GM19438 (cell line): ENCODE measurements at regions not wholly inside any gene's neighbourhood (a gene's known extent, or its start where the extent isn't known, plus 50 kb on each side); places are given as distances from the start of the nearest gene placed in this dataset.
"Not testable (repeated sequence)": the region's sequence is repeated elsewhere in the genome, so short reads cannot be mapped to it uniquely, and the experiment has no call there.

Experiments
- ATAC-seq: cut with Tn5 transposase; IDR thresholded peaks from one replicate; pipeline ENCODE4 v1.9.1; 2021; ENCODE audit warnings: low read depth; ENCODE audit not compliant: unreplicated experiment

- no peak for ATAC-seq
Measured at GRCh38 chr7:126022452-126022851, 1092.8 kb upstream of the POT1 start.

- no peak for ATAC-seq
Measured at GRCh38 chr7:126016722-126017121, 1087.1 kb upstream of the POT1 start.

- no peak for ATAC-seq
Measured at GRCh38 chr7:126005064-126005463, 1075.4 kb upstream of the POT1 start.

- no peak for ATAC-seq
Measured at GRCh38 chr7:126001349-126001748, 1071.7 kb upstream of the POT1 start.

- no peak for ATAC-seq
Measured at GRCh38 chr7:125984795-125985194, 1055.2 kb upstream of the POT1 start.

- ATAC-seq: no peak
Measured at GRCh38 chr7:125971656-125972055, 1042.0 kb upstream of the POT1 start.

- ATAC-seq: no peak
Measured at GRCh38 chr7:125966278-125967048, 1036.8 kb upstream of the POT1 start.

GRCh38 chr7:125934955-125935354 is 1005.3 kb upstream of the POT1 start:
- ATAC-seq: no peak

GRCh38 chr7:125934539-125934938 is 1004.9 kb upstream of the POT1 start:
- no peak for ATAC-seq

GRCh38 chr7:125930848-125931247 is 1001.2 kb upstream of the POT1 start:
- ATAC-seq: no peak

DNA sequence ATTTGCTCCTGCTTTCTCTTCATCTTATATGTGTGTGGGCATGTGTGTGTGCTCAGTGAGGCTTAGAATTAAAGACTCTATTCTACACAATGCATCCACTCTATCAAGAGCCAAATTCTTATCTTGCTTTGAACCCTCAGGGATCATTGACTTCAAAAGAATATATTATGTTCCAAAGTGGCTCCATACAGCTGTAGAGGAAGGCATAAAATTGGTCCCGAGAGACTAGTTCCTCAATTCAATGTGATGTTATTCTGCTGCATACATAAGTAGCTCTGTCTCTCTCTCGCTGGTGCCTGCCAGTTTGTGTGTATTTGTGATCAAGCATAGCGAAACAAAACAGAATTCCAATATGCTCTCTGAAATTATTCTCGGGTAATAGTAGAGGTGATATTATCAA is 997.9 kb upstream of the POT1 start:
- ATAC-seq: no peak

DNA sequence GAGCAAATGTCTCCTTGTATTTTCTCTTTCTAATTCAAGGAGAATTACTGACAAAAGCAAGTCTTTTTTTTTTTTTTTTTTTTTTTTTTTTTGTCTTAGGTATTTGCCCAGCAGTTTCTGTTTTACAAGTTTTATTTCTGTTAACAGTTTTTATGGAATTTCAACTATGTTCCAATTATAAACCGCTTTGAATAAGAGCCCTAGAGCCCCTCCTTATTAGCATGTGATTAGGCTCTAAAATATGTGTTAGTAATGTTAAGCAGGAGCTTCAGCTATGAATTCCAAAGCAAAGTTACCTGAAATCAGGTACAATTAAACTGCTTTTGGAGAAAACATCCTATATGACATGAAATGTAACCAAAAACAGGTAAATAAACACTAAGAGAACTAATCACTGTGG is 997.0 kb upstream of the POT1 start:
- no peak for ATAC-seq

DNA sequence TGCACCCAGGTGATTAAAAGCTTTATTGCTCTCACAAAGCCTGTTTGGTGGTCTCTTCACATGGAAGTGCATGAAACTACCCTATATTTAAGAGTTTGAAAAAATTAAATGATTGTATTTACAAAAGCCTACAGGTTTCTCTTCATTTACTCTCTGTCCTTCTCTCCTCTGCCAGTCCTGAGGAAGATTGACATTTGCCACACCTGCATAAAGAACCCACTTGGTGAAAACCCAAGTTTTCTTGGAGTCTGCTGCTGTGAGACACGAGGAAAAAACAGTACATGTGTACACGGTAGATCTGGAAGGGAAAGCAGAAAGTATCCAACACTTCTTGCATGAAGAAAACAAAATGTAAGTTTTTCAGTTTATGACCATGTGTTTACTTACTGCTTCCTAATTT is 994.4 kb upstream of the POT1 start:
- ATAC-seq: no peak

DNA sequence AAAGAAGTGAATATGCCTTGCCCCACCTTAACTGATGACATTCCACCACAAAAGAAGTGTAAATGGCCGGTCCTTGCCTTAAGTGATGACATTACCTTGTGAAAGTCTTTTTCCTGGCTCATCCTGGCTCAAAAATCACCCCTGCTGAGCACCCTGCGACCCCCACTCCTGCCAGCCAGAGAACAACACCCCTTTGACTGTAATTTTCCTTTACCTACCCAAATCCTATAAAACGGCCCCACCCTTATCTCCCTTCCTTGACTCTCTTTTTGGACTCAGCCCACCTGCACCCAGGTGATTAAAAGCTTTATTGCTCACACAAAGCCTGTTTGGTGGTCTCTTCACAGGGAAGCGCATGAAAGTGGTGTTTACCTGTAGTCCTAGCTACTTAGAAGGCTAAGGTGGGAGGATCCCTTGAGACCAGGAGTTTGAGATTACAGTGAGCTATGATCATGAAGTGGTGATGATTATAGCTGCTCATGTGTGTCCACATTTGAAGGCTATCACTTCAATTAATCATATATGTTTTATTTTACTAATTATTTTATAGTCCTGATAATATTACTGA is 985.8 kb upstream of the POT1 start:
- ATAC-seq: not testable (repeated sequence)

DNA sequence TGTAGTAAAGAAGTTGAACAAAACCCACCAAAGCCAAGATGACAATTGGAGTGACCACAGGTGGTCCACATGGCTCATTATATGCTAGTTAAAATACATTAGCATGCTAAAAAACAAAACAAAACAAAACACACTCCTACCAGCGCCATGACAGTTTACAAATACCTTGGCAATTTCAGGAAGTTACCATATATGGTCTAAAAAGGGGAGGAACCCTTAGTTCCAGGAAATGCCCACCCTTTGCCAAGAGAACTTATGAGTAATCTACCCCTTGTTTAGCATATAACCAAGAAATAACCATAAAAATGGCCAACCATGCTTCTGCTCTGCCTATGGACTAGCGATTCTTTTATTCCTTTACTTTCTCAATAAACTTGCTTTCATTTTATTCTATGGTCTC is 979.1 kb upstream of the POT1 start:
- no peak for ATAC-seq

GRCh38 chr7:125899577-125899976 is 970.0 kb upstream of the POT1 start:
- ATAC-seq: no peak

DNA sequence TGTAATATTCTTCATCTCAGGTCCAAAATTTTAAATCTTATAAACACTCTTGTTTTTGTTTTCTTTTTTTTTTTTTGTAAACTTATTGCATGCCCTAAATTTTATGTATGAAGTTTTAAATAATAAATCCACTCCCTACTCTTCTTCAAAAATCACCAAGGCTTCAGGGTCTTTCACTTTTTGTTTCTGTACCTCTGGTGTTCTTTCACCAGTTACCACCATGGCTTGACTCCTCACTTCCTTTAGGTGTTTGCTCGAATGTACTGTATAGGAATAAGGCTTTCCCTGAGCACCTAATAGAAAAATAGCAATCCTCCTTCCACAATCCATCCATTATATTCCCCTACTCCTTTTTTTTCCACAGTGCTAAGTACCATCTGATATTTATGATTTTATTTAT is 962.8 kb upstream of the POT1 start:
- no peak for ATAC-seq

- ATAC-seq: no peak
Measured at GRCh38 chr7:125878988-125879387, 949.4 kb upstream of the POT1 start.

- ATAC-seq: no peak
Measured at GRCh38 chr7:125878235-125878956, 948.8 kb upstream of the POT1 start.

DNA sequence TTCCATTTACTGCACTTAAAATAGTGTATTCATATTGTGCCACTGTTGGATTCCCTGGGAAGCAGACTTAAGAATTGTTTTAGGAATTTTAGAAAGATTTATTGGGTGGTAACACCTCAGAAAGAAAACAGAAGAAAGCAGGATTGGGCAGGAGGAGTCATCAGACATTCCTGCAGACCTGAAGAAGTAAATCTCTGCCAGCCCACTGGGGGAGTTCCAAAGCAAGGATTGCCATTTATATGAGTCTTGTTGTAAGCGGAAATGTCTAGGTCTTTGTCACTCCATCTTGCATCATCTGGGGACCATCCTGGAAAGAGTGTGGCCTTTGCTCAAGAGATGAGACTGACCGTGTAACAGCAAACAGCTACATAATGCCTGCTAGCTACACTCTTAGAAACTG is 947.6 kb upstream of the POT1 start:
- no peak for ATAC-seq

GRCh38 chr7:125876431-125876830 is 946.8 kb upstream of the POT1 start:
- no peak for ATAC-seq

DNA sequence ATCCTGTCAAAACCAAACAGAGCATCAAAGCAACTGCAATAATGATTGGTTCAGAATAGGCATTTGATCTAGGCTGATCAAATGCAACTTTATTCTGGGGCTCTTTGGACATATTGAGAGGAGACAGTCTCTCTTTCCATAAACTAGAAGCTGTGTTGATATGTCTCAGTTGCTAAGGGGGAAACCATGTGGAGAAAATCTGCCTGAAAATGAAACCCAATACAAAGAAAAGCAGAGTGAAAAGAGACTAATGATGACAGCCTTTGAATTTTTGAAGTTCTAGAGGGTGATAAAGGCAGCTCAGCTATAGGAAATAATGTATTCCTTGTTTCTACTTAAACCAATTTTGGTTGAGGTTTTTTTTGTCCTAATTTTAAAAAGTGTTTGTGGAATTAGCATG is 941.8 kb upstream of the POT1 start:
- no peak for ATAC-seq
